LHCN-M2 (cell line): ENCODE measurements at regions not wholly inside any gene's neighbourhood (a gene's known extent, or its start where the extent isn't known, plus 50 kb on each side); places are given as distances from the start of the nearest gene placed in this dataset.

Experiments
- DNase-seq: peaks from one replicate; pipeline ENCODE4 v3.0.0-alpha.2; 2012; ENCODE audit warnings: low read depth

DNA sequence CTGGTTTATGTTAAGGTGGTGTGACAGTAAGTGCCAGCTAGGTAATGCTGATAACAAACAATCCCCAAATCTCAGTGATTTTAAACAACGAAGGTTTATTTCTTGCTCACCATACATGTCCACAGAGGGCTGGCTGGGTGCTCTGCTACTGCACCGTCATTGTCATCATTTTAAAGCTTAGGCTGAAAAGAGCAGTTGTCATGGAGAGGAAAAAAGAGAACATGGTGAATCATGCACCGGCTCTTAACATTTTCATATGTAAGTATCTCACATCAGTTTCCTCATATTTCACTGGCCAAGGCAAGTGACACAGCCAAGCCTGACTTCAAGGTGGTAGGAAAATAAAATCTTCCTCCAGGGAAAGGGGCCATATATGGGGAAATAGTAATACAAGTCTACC lies 746.9 kb downstream of the SORCS3 start:
- DNase-seq: no peak

DNA sequence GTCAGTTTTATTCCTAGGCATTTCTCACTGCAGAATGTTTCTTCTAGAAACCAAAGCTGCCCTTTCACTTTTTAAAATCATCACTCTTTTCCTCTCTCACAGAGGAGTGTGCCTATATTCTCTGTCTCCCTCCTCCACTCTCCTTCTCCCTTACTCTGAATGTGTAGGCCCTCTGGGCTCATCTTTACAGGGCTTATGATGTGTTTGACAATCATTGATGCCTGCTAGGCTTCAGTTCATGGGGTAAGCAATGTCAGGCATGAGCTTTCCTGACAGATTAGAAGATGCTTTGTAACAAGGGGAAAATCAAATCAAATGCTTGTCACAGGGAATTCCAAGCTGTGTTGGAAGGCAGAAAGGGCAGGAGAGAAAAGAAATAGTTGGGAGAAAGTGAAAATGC lies 742.9 kb downstream of the SORCS3 start:
- no peak for DNase-seq

DNA sequence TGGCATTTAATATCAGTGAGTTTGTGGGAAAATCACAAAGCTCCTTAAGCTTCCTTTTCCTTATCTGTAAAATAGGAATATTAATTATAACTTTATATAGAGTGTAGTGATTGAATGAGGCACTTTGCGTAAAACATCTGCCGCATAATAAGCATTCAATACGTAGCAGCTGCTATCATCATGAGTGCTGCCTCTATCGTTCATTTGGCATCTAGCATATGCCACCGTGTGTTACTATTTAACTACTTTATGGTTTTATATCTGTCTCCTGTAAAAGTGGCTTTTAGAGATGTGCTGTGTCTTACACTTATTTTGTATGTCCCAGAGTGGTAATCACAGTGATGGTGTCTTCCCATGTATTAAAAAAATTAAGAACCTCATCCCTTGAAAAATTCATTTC lies 729.6 kb downstream of the SORCS3 start:
- no peak for DNase-seq

DNA sequence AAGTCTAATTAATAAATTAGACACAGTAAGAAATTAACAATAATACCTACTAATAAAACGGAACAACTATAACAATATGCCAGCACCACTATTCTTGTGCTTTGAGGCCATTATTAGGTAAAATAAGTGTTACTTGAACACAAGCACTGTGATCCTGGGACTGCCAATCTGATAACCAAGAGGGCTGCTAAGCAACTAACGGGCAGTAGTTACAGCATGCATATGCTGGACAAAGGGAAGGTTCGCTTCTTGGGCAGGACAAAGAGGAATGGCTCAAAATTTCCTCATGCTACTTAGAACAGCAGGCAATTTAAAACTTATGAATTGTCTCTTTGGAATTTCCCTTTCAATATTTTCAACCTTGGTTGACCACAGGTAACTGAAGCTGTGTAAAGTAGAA lies 718.6 kb downstream of the SORCS3 start:
- DNase-seq: no peak

DNA sequence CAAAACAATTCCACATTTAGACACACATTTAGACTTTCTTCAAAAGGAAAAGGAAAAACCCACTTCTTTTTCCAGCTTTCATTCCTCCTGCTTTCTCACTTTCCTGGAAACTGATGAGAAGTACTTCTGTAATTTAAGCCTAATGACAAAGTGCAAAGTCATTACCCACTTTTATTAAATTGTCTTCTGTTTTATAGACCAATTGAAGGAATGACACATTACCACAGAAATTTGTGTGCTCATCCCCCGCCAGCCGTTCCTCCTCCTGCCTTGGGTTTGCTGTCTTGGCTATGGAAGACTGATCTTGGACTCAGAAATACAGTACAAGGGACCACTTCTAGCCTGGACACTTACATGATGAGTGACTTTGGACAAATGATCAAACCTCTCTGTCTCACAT lies 717.8 kb downstream of the SORCS3 start:
- no peak for DNase-seq

DNA sequence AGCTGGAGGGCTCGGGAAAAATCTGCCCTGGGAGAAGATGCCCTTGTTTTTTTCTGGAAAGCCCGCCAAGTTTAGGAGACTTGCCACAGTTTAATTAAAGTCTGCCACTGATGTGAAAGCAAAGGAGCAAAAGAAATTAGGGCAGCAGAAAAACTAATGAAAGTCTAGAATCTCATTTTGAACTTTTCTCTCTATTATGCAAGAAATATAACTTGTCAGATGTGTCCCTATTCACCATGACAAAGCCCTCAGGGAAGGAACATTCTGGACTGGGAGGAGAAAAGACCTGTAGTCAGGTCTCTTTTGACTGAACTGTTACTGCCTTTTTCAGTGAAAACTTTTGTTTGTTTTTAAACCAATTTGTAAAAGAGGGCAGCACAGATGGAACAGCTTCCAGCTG lies 715.5 kb downstream of the SORCS3 start:
- no peak for DNase-seq

DNA sequence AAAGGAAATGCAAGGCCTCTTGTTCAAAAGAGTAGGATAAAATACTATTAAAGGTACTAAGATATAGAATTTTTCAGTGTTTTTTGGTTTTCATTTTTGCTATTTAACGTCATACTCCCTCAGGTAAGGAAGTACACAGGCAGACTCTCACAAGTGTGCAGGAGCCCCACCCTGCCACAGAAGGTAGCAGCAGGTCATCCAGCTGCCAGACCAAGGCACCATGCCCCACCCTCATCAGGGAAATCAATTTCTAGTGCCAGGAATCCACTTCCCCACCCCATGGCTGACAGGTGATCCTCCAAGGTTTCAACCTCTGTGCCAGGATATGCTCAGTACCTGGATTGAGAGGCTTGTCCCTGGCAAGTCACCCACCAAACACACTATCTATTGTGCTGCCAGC lies 712.9 kb downstream of the SORCS3 start:
- no peak for DNase-seq

DNA sequence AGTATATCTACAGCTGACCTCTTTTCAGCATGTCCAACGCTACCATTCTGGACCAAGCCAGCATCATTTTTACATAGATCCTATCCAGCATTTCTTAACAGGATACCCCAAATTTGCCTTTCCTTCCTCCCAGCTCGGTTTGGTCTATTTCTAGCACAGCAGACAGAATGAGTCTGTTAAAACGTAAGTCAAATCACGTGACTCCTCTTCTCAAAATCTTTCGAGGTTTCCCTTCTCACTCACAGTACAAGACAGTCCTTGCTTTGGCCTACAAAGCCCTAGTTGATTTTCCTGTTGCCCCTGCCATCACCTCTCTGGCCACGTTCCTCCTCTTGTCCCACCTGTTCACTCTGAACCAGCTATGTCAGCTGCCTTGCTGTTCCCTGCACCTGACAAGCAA lies 711.7 kb downstream of the SORCS3 start:
- DNase-seq: no peak

DNA sequence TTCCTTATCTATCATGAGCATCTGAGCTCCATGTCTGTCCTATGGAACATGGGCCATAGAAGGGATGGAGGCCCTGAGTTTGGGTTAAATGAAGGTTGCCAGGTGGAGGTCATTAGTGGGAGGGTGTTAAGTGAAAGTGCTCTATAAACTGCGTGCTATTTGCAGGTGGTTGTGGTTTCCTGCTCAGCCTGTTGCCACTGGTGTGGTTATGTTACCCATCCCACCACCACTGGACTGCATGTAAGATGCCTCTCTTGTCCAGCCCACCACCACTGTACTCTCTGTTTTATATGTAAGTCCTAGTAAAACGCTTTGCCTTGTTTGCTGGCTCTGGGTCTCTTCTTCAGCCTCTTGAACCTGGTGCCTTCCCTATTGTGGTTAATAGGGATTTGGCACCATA lies 711.2 kb downstream of the SORCS3 start:
- no peak for DNase-seq

DNA sequence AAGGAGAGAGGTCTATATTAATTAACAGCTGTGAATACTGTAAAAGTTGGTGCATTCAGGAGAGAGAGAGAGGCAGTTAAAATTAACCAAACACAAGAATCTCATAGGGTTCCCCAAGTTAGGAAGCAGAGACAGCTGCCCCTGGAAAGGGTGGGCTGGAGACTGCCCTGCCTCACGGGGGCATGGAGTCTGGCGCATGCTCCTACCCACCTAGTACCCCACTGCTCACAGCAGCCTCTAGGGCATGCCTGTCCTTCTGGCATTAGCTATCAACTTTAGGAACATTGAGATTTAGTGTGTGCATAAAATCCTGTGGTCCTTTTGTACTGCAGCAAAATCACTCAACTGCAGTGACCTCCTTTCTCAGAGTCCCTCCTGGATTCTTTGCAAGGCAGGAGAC lies 710.1 kb downstream of the SORCS3 start:
- no peak for DNase-seq

DNA sequence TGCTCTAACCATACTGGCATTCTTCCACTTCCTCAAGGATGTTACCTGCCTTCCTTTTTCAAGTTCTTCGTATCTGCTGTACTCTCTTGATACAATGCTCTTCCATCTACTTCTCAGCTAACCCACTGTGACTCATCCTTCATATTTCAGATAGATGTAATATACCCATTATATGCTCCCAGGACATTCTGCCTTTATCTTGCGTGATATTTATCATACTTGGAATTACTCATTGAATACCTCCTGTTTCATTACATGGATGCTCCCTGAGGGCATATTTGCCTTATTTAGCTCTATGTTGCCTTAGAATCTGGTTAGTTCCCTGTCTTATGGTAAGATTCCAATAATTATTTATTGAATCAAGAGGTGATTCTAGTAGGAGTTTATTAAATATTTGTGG lies 706.4 kb downstream of the SORCS3 start:
- no peak for DNase-seq

DNA sequence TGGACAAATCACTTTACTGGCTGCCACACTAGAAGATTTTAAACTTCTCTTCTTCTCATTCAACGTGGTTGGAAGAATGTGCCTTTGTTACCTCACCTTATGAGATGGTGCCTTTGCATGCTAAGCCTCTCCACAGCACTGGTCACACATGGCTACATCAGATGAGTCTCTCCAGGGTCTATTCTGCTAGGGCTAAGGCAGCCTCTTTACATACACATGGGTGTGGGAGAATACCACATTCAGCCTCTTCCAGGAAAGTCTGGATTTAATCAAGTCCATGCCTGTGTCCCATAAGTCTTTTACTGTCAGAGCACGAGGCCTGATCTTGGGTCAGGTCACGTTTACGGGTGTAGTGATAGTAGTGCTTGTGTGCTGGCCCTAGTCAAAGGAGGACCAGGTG lies 701.5 kb downstream of the SORCS3 start:
- DNase-seq: no peak

DNA sequence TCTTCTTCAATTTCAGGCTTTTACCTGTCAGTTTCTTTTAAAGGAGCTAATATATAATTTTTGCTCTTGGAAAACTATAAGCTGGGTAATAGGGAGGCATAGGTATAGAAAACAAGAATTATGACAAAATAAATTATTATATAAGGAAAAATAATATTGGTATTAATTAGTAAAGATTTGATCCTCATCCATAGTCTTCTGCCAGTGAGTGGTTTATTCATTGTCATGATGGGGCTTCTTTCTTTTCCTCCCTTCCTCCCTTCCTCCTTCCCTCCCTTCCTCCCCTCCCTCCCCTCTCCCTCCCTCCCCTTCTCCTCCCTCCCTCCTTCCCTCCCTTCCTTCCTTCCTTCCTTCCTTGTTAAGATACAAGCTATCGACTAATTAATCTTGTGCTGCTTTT lies 698.6 kb downstream of the SORCS3 start:
- DNase-seq: no peak

DNA sequence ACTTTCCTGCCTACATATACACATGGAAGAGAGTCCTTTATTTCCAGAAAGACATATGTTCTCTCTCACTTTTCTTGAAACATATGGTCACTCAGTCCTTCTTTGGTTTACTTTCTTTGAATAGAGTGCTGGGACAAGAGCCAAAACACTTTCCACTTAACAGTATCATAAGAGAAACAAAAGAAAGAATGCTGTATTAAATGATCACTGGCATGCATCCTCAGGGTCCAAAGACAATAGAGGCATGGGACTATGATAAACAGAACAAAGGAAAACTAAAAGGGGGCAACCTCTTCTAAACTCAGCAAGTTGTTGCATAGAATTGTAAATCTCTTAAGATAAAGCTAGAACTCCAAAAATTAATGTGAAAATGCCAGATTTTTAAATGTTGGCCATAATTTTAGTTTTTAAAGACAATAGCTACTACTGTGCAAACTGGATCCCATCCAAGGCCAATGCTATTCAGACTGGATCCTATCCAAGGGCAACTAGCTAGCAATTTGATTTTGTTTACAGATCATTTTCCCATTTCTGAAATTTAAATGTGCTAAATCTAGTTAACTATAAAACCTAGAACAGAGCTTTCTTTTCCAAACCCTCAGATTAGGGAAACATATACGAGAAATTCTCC lies 687.5 kb downstream of the SORCS3 start:
- DNase-seq: no peak
